ENCODE measurements at regions not wholly inside any gene's neighbourhood (a gene's known extent, or its start where the extent isn't known, plus 50 kb on each side); places are given as distances from the start of the nearest gene placed in this dataset.

- TF ChIP-seq CTCF (IDR thresholded peaks at IDR 0.05), result no peak
- no peak for TF ChIP-seq ZFX (IDR thresholded peaks at IDR 0.05; ENCODE audit: borderline replicate concordance)
Observed at GRCh38 chr5:96031811-96032261, 70.2 kb upstream of the ELL2 start.
